ENCODE measurements at regions not wholly inside any gene's neighbourhood (a gene's known extent, or its start where the extent isn't known, plus 50 kb on each side); places are given as distances from the start of the nearest gene placed in this dataset.
"Not testable (repeated sequence)": the region's sequence is repeated elsewhere in the genome, so short reads cannot be mapped to it uniquely, and the experiment has no call there.

DNA sequence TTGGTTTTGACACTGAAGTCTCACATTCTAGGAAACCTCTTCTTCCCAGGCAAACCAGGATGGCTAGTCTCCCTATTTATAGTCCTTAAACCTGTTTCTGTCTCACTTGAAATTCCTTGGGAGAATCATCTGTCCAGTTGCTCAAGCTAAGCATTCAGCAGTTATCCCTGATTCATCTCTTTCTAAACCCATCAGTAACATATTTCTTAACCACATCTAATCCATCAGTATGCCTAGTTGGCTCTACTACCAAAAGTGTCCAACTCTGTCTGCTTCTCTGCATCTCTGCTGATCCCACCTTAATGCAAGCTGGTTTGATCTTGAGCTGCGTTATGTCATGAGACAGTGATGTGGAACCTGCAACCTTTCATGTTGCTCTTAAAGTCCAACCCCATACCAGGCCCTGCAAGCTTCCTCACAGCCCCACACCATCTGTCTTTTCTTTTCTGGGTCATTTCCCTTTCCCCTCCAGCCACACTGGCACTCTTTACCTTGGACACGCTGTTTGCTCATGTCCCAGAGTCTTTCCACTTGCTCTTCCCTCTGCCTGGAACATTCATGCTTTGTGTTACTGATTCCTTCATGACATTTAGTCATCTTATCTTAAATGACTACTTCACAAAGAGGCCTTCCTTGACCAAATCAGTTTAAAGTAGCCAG is 380.8 kb upstream of the RGS6 start:
- no peak for DNase-seq

DNA sequence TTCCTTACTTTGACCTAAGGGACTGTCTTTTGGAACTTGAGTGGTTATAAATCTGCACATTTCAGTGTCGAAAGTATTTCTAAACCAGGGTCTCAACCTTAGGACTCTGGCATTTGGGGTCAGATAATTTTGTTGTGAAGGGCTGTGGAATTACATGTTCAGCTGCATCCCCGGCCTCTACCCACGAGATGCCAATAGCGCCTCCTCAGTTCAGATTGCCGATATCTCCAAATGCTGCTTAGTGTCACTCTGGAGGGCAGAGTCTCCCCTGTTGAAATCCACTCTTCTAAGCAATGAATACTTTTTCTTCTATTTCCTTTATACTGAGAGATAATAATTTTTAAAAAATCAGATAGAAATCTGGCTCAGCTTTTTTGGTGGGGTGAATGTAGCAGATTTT is 379.4 kb upstream of the RGS6 start:
- no peak for DNase-seq

DNA sequence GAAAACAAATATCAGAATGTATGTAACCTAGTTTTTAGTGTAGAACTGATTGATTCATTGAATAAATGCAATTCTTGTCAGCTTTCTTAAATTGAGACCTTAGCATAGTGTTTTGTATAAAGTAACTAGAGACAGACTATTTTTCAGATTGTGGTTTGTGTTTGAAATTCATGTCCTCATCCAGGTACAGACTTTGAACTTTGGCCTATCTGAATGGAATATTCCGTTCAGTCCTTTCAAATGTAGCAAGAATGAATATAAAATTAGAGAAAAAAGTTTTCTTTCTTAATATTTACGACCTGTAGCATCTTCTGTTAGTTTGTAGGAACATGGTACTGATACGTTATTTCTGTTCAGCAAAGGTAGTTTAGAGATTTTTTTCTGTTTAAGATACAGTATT is 378.4 kb upstream of the RGS6 start:
- no peak for DNase-seq

DNA sequence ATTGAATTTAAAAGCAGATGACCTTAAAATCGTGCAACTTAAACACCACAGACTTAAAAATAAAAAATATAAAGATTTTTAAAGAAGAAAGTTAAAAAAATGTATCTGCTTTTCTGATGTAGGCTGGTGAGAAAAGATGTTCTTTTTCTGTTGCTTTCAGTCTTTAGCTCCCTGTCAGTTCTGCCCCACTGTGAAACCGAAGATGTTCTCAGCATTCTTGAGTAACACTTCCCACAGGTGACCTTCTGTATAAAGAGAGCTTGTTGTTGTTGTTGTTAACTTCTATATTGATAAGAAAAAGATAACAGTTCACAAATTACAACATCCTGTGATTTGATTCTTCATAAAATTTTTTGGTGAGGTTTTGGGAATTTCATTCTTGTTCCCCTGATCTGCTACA is 377.9 kb upstream of the RGS6 start:
- DNase-seq = no peak

DNA sequence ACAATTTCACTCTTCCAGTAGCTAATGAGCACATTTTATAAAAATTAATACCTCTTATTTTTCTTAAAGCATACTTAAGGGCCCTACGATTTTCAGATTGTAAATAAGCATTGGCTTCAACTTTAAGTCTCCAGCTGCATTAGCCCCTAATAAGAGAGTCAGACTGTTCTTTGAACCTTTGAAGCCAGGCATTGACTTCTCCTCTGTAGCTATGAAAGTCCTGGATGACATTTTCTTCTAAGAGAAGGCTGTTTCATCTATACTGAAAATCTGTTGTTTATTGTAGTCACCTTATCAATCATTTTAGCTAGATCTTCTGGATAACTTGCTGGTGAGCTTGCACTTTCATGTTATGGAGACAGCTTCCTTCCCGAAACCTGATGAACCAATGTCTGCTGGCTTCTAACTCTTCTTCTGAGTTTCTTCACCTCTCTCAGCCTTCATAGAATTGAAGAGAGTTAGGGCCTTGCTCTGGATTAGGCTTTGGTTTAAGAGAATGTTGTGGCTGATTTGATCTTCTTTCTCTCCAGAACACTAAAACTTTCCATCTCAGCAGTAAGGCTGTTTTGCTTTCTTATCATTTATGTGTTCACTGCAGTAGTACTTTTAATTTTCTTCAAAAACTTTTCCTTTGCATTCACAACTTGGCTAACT is 377.1 kb upstream of the RGS6 start:
- DNase-seq = no peak

DNA sequence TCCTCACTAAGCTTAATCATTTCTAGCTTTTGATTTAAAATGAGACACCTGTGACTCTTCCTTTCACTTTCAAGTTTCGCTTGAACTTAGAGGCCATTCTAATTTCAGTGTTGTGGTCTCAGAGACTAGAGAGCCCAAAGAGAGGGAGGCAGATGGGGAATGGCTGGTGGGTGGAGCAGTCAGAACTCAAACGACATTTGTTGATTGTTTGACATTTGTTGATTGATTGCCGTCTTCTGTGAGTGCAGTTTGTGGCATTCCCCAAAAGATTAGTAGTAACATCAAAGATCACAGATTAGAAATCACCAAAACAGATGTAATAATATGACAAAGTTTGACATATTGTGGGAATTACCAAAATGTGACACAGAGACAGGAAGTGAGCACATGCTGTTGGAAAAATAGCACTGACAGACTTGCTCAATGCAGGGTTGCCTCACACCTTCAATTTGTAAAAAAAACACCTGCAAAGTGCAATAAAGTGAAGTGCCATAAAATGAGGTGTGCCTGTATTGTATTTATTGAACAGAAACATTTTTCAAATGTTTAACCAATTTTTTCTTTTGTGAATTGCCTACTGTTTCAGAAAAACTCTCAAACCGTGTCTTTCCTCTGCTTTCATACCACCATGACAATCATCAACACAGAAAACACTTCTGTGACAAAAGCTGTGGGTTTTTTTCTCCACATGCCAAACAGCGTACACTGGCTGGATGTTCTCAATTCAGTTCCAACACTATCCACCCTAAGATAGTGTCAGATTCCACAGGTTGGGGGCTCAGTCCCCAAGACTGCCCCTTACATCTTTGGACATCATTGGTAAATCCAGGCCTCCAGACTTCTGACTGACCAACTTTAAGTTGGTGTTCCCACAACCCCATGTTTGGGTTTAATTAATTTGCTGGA is 376.3 kb upstream of the RGS6 start:
- no peak for DNase-seq

DNA sequence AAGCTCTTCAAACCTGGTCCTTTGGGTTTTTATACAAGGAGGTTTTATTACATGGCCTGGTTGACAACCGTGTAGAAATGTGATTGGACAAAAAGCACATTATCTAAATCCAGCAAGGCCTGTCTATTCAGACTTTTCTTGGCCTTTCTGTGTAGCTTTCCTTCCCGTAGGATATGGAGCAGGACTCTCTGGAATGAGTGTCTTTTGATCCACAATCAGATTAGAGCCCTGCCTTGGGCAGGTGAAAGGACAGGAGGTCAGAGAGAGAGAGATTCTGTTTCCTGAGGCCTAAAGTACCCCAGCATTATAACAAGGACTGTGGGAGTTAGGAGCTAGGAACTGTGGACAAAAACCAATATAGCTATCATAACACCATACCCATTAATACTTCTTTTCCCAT is 375.5 kb upstream of the RGS6 start:
- no peak for DNase-seq

DNA sequence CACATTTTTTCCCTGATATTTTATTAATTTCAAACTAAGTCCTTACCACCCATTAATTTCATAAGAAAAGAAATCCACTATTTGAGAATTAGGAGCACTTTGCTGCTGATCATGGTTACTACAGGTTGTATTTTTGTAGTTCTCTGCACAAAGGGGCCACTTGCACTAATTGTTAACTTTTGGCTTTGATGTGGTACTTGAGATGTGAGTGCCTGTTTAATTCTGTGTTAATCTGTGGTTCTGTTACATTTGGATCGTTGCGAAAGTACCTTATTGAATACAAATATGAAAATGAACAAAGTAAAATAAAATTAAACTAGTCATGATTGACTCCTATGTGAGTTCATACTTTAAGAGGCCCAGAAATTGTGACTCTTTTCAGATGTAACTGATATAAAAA is 374.9 kb upstream of the RGS6 start:
- no peak for DNase-seq

DNA sequence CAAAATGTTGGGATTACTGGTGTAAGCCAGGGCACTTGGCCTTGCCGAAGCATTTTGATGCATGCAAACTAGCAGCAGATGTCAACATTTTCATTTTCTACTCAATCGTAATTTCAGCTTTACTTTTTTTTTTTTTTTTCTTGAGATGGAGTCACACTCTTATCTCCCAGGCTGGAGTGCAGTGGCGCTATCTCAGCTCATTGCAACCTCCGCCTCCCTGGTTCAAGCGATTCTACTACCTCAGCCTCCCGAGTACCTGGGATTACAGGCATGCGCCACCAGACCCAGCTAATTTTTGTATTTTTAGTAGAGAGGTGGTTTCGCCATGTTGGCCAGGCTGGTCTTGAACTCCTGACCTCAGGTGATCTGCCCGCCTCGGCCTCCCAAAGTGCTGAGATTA is 373.3 kb upstream of the RGS6 start:
- DNase-seq = not testable (repeated sequence)

DNA sequence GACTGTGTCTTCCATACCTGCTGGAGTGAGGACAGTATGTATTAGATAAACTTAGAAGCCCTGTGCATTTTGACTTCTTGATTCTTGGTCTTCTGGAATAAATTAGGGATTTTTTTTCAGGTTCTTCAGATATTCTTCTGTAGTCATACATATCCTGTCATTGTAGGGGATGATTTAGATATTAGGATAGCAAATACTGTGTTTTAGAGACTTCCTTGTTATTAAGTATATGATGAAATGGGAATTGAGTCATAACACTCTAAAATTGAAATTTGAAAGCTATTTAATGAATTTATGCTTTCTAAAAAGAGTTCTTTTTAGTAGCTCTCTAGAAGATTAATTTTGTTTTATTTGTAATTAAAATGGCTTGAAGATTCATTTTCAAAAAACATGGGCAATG is 371.5 kb upstream of the RGS6 start:
- DNase-seq = no peak

DNA sequence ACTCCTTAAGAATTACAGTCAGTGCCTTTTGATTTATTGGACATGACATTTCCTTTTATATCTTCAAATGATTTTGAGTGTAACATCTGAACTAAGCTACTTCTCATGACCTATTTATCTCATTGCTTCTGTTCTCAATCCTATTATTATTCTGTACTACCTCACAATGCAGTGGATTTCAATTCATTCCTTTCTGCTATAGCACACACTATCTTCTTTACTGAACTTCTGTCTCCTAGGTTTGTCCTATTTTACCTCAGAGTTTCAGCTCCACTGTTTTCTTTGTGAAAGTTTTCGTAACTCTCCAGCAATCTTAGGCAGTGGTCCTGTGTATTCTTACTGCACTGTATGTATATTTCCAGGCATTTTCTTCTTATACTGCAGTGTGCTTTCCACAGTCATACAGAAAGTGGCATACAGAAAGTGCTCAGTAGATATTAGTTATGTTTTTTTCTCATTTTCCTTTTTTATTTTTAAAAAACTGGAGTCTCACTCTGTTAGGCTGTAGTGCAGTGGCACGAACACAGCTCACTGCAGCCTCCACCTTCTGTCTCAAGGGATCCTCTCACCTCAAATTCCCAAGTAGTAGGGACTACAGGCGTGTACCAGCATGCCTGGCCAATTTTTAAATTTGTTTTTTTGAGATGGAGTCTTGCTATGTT is 368.6 kb upstream of the RGS6 start:
- DNase-seq = no peak

DNA sequence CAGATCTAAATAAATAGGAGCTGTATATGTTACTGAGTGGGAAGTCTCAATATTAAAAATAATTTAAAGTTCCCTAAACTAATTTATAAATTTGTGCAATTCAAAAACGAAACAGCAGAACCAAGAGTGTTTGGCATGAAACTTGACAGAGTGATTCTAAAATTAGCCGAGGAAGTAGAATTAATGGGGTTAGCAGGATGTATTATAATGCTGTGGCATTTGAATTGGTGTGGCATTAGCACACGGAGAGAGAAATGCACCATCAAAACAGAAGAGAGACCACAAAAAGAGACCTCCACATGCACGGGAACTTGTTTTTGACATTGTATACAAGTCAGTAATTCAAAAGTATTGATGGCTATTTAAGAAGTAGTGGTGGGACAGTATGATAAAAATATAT is 366.0 kb upstream of the RGS6 start:
- no peak for DNase-seq

DNA sequence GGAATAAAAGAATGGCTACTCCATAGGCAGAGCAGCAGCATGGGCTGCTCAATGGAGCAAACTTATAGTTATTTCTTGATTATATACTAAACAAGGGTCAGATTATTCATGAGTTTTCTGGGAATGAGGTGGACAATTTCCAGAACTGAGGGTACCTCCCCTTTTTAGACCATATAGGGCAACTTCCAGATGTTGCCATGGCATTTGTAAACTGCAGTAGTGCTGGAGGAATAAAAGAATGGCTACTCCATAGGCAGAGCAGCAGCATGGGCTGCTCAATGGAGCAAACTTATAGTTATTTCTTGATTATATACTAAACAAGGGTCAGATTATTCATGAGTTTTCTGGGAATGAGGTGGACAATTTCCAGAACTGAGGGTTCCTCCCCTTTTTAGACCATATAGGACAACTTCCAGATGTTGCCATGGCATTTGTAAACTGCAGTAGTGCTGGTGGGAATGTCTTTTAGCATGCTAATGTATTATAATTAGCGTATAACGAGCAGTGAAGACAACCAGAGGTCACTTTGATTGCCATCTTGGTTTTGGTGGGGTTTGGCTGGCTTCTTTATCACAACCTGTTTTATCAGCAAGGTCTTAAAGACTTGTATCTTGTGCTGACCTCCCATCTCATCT is 364.6 kb upstream of the RGS6 start:
- not testable (repeated sequence) for DNase-seq

DNA sequence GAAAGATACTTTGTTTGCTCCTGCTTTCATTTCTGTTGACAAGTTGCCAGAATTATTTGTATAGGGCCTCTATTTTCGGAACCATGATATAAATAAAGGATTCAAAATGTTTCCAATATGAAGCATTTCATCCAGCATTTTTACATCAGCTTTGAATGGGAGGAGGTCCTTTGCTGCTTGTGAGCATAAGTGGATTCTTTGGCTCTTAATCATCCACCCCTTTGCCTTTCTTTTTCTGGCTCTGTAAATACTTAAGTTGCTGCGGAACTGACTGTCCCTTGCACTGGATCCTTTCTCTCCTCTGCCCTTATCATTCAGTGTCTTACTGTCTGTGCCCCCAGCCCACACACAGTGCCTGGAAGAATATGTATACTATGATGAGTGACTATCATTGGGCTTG is 357.3 kb upstream of the RGS6 start:
- no peak for DNase-seq

DNA sequence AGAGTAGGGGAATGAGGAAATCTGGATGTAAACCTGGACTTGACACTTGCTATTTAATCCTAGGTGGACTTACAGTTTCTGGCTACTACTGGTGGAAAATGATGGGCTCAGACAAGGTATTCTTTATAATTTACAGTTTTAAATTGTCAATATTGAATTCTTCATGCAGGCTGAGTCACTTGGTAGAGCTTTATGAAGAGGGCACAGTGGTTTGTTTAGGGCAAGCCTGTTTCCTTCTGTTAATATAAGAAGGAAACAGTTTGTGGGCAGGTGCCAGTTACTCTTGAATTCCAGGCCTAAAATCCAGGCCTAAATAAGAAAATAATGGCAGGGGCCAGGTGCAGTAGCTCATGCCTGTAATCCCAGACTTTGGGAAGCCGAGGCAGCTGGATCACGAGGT is 355.8 kb upstream of the RGS6 start:
- DNase-seq = no peak

DNA sequence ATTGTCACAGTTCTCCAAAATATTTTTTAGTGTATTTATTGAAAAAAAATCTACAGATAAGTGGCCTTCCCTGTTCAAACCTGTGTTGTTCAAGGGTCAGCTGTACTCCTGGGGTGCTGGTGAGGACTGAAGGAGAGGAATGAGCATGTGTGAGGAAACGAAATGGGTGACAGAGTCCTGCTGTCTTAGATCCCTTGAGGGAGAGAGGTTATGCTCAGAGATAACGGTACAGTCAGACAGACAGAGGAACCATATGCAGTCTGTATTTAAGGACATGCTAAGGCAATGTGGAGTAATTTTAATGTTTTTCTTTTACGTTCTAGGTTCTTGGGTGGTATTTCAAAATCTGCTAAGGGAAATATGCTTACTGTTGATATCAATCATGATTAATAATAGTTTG is 352.9 kb upstream of the RGS6 start:
- no peak for DNase-seq

DNA sequence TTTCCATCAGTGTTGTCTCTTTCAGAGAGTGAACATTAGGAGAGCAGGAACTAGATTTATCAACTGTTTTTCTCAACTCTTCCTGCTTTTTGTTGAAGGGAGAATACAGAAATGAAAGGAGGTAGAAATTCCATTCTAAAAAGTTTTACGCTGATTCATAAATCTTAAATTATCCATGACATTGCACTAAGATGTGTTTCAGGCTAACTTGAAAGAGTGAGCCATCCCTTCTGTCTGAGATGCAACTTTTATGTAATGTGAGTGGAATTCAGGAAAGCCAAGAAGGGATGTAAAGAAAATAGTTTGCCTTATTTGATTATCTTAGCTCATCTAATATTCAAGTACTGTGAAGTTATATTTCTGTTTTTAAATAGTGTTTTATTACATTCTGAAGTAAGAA is 349.5 kb upstream of the RGS6 start:
- DNase-seq = no peak

DNA sequence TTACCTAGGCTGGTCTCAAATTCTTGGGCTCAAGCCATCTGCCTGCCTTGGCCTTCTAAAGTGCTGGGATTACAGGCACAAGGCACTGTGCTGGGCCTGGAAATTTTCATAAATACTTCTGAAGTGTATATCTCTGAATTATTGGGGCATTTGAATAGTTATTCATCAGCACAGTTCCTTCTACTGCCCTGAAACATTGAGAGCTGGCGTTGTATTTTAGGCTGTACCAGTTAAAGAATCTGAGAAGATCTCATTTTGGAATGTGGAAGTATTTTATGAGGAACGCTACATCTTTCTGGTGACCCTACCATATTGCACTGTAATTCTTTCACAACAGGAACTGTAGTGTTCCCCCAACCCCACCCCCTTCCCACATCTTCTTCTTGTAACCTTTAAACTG is 349.0 kb upstream of the RGS6 start:
- peak; percentile 21 for DNase-seq

DNA sequence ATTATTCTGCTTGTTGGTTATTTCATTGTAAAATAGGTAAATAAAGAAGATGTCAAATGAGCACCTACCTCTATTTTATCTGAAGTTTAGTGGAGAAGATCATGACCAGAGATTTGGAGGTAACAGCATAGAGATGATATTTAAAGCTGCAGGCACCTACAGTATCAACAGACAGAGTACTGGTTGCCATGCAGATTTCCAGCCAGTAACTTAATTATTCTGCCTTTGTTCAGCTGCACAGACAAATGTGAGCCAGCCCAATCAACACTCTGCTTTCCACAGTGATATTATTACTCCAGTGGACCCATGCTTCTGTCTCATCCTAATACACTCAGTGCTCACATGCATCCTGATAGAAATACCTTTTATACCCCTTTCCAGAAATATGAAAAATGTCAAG is 348.5 kb upstream of the RGS6 start:
- DNase-seq = no peak

DNA sequence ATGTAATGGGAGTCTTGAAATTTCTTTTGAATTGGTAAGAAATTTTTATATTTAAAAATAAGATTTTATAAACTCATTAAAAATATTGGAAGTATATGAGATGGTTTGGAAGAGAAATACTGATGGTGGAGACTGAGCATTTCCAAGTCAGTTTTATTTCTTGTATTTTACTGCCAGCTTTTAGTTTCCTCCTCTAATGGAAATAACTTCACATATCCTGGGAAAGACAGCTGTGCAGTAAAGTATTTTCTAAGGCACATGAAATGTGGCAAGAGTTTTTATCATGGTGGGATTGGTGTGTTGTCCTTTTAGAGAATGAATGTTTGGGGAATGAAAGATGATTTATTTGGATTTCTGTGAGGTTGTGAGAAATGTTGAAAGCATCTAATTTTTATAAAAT is 346.9 kb upstream of the RGS6 start:
- no peak for DNase-seq

DNA sequence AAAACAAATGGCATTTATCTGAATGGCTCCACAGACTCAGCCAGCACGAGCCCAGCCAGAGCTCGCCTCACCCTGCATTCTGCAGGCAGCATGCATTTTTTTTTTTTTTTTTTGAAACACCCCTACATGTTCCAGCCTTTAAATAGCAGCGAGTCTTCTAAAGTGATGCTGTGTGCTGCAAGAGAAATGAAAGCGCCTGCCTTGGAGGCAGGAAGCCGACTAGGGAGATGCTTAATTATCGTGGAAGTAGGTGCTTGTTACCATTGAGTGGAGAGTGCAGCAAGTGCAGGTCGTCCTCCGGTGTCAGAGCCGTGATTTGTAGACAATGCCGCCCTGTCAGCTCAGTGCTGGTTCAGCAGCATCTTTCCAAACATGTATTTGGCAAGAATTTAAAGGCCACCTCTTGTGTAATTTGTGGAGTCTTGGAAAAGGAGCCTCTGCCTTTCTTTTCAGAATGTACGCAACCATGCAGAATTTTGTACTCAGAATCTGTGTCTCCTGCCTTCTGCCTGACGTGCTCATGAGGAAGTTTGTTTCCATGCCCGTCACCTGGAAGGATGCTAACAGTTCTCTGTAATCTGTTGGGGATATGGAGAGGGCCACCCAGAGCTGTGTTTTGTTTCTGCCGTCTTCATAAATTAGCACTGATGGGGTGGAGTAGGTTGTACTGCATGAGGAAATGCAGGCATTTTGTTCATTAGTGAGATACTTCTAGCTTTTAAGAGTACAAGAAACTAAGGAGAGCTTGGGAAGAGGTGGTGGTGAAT is 345.9 kb upstream of the RGS6 start:
- no peak for DNase-seq

DNA sequence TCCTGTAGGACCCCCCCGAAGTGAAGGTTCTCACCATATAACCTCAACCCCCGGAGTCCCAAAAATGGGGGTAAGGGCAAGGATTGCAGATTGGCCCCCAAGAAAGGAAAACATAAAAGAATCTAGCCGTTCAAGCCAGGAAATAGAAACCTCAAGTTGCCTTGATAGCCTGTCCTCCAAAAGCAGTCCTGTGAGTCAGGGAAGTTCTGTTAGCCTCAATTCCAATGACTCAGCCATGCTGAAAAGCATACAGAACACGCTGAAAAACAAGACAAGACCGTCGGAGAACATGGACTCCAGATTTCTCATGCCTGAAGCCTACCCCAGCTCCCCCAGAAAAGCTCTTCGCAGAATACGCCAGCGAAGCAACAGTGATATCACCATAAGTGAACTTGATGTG is 344.2 kb upstream of the RGS6 start:
- DNase-seq = no peak

Measured in hematopoietic multipotent progenitor cell treated with erythropoietin and hydrocortisone succinate and interleukin-3 and kit ligand, for 6 days (in vitro differentiated cells).